ENCODE measurements at regions not wholly inside any gene's neighbourhood (a gene's known extent, or its start where the extent isn't known, plus 50 kb on each side); places are given as distances from the start of the nearest gene placed in this dataset.

DNA sequence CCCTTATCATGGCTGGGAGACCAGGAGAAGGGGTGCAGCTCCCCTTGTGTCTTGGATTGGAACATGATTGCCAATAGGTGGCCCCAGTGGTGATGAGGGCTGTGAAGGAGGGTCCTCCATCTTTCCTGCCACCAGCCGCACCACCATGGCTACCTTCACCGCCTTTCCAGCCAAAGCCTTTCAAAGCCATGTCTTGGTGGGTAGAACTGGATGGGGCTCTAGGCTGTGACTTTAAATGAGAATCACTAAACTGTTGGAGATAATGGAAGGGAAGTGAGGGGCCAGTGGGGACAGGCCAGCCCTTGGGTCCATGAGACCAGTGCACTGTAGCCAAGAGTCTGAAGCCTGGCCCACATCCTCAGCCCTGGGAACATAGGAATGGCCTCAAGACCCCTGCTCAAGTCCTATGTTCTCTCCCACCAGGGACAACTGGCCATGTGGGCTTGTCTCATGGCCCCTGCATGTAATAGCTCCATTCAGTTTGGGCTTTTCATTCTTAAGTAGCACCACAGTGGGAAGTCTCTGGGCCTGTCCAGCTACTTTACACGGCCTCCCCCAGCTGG, 345.7 kb downstream of the DYSF start:
- DNase-seq (ENCODE audit: extremely low spot score, unreplicated experiment): no peak
- H3K27ac Mint-ChIP-seq (ENCODE audit: unreplicated experiment): no peak overlapping the region
- TF ChIP-seq, protein P1, sequence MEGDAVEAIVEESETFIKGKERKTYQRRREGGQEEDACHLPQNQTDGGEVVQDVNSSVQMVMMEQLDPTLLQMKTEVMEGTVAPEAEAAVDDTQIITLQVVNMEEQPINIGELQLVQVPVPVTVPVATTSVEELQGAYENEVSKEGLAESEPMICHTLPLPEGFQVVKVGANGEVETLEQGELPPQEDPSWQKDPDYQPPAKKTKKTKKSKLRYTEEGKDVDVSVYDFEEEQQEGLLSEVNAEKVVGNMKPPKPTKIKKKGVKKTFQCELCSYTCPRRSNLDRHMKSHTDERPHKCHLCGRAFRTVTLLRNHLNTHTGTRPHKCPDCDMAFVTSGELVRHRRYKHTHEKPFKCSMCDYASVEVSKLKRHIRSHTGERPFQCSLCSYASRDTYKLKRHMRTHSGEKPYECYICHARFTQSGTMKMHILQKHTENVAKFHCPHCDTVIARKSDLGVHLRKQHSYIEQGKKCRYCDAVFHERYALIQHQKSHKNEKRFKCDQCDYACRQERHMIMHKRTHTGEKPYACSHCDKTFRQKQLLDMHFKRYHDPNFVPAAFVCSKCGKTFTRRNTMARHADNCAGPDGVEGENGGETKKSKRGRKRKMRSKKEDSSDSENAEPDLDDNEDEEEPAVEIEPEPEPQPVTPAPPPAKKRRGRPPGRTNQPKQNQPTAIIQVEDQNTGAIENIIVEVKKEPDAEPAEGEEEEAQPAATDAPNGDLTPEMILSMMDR (IDR thresholded peaks at IDR 0.05): no peak
- no peaks in the 10 kb centered on the region for H3K9me3 Mint-ChIP-seq (ENCODE audit: unreplicated experiment)
- no peaks in the 10 kb centered on the region for H3K27me3 Mint-ChIP-seq (ENCODE audit: unreplicated experiment)
- H3K4me1 Mint-ChIP-seq (ENCODE audit: unreplicated experiment): peaks cover 35% of the 10 kb centered on the region
- H3K4me3 Mint-ChIP-seq (ENCODE audit: unreplicated experiment): no peak overlapping the region
- no peaks in the 10 kb centered on the region for H3K36me3 Mint-ChIP-seq (ENCODE audit: unreplicated experiment)

DNA sequence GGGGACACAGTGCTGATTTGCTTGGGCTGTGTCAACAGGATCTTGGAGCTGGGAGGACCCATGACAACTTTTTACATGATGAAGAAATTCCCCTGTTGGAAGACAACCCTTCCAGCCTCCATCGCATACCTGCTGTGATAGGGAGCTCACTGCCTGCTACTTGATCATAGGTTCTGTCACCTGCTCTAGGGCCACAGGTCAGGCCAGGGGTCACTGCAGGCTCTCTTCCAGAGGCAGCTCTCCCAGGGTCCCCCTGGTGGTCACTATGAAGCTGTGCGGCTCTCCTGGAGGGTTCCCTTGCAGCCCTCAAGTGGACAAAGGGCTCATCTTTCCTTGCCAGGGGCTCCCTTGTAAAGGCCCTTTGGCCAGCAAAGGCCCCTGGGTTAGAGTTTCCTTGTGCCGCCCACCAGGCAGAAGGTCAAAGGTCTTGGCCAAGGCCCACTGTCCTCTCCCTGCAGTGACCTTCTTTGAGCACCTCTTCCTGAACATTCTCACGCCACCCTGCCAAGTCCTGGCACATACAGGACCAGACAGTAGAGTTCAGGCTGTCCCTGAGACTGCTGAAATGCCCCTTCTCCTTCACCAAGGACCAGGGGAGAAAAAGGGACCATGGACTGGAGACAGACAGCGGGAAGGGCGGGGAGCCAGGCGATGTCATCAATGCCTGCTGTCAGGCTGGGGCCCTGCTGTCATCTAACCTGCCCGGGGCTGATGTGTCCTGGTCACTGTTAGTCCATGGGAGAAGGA, 345.1 kb downstream of the DYSF start:
- no peak overlapping the region for H3K4me3 Mint-ChIP-seq (ENCODE audit: unreplicated experiment)

DNA sequence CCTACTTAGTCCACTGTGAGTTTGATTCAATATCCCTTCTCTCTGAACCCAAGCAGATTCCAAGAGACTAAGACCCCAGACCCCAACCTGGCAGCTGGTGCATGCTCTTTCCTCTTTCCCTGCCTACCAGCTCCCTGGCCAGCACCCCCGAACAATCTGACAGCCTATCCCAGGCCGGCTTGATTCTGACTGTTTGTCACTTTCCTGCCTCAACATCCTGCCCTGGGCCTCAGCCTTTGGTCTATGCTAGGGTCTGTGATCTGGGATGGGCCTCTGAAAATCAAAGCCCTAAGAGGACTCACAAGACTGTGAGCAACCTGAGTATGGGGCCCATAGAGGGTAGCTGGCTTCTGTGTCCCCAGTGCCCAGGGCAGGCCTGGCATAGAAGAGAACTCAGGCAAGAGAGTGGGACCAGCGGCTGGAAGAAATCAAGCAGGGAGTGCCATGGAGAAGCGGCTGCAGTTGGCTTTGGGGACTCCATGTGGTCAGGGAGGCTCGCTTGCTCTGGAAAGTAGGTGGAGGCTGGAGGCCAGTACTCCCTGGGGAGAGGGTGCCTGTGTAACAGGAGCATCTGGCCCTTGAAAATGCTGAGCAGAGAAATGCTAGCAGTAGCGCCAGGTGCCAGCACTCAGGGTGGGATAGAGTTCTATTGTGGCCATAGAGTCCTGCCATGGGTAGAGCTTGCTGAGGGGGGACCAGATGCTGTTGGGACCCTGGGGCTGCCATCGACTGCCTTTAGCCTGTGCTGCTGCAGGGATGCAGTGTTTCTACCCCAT, 343.9 kb downstream of the DYSF start:
- Mint-ChIP-seq H3K27me3 (ENCODE audit: unreplicated experiment) (no peaks in the 10 kb centered on the region), H3K9me3 (ENCODE audit: unreplicated experiment) (no peaks in the 10 kb centered on the region), H3K36me3 (ENCODE audit: unreplicated experiment) (no peaks in the 10 kb centered on the region), H3K27ac (ENCODE audit: unreplicated experiment) (no peak overlapping the region), H3K4me1 (ENCODE audit: unreplicated experiment) (peaks cover 50% of the 10 kb centered on the region), H3K4me3 (ENCODE audit: unreplicated experiment) (no peak overlapping the region)
- no peak for DNase-seq (ENCODE audit: extremely low spot score, unreplicated experiment)
- TF ChIP-seq, protein P1 (IDR thresholded peaks at IDR 0.05): no peak

More for the DNA sequence above, 345.1 kb downstream of the DYSF start:
- Mint-ChIP-seq H3K4me1 (ENCODE audit: unreplicated experiment) (peaks cover 41% of the 10 kb centered on the region), H3K36me3 (ENCODE audit: unreplicated experiment) (no peaks in the 10 kb centered on the region), H3K27me3 (ENCODE audit: unreplicated experiment) (no peaks in the 10 kb centered on the region), H3K9me3 (ENCODE audit: unreplicated experiment) (no peaks in the 10 kb centered on the region), H3K27ac (ENCODE audit: unreplicated experiment) (no peak overlapping the region)
- TF ChIP-seq, protein P1 (IDR thresholded peaks at IDR 0.05): peak; percentile 77
- DNase-seq (ENCODE audit: extremely low spot score, unreplicated experiment): no peak

DNA sequence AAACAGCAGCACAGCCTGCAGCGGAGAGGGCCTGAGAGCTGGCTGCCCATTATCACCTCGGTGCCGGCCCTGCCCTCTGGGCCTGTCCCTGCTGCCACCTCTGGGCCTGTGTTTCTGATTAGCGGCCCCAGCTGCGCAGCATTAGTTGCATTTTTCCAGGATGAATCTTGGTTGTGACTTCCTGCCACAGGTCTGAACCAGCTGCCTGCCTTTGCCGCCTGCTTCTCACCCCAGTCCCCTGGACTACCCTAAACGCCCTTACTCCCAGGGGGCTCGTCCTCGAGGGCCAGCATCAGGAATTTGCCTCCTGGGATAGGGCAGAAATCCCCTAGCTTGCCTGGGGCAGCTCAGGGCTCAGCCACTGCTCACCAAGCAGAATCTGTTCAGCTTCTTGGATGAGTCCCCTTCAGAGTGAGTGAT, 342.8 kb downstream of the DYSF start:
- TF ChIP-seq, protein P1 (IDR thresholded peaks at IDR 0.05): no peak
- Mint-ChIP-seq H3K4me1 (ENCODE audit: unreplicated experiment) (peaks cover 51% of the 10 kb centered on the region), H3K36me3 (ENCODE audit: unreplicated experiment) (no peaks in the 10 kb centered on the region), H3K9me3 (ENCODE audit: unreplicated experiment) (no peaks in the 10 kb centered on the region), H3K27ac (ENCODE audit: unreplicated experiment) (peak overlapping the region; percentile 40), H3K4me3 (ENCODE audit: unreplicated experiment) (no peak overlapping the region), H3K27me3 (ENCODE audit: unreplicated experiment) (no peaks in the 10 kb centered on the region)
- no peak for DNase-seq (ENCODE audit: extremely low spot score, unreplicated experiment)

DNA sequence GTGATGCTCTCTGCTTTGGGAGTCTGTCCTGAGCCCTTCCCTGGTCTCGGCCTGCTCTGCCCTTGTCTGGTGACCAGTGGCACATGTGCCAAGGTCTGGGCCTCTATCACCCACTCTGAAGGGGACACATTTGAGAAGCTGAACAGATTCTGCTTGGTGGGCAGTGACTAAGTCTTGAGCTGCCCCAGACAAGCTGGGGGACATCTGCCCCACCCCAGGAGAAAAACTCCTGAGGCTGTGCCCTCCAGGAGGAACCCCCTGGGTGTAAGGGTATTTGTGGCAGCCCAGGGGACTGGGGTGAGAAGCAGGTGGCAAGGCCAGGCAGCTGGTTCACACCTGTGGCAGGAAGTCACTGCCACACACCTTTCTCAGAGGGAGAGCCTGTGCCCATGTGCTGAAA, 342.1 kb downstream of the DYSF start:
- peaks cover 50% of the 10 kb centered on the region for H3K4me1 Mint-ChIP-seq (ENCODE audit: unreplicated experiment)
- no peaks in the 10 kb centered on the region for H3K36me3 Mint-ChIP-seq (ENCODE audit: unreplicated experiment)
- no peak overlapping the region for H3K4me3 Mint-ChIP-seq (ENCODE audit: unreplicated experiment)
- no peak overlapping the region for H3K27ac Mint-ChIP-seq (ENCODE audit: unreplicated experiment)
- H3K27me3 Mint-ChIP-seq (ENCODE audit: unreplicated experiment): no peaks in the 10 kb centered on the region
- no peak for DNase-seq (ENCODE audit: extremely low spot score, unreplicated experiment)
- H3K9me3 Mint-ChIP-seq (ENCODE audit: unreplicated experiment): no peaks in the 10 kb centered on the region
- TF ChIP-seq, protein P1 (IDR thresholded peaks at IDR 0.05): no peak

All from osteocyte (in vitro differentiated cells).